GM19023 (cell line): ENCODE measurements at regions not wholly inside any gene's neighbourhood (a gene's known extent, or its start where the extent isn't known, plus 50 kb on each side); places are given as distances from the start of the nearest gene placed in this dataset.

Experiments
- ATAC-seq: cut with Tn5 transposase; IDR thresholded peaks from one replicate; pipeline ENCODE4 v1.9.1; 2021; ENCODE audit warnings: mild to moderate bottlenecking, moderate library complexity; ENCODE audit not compliant: unreplicated experiment

DNA sequence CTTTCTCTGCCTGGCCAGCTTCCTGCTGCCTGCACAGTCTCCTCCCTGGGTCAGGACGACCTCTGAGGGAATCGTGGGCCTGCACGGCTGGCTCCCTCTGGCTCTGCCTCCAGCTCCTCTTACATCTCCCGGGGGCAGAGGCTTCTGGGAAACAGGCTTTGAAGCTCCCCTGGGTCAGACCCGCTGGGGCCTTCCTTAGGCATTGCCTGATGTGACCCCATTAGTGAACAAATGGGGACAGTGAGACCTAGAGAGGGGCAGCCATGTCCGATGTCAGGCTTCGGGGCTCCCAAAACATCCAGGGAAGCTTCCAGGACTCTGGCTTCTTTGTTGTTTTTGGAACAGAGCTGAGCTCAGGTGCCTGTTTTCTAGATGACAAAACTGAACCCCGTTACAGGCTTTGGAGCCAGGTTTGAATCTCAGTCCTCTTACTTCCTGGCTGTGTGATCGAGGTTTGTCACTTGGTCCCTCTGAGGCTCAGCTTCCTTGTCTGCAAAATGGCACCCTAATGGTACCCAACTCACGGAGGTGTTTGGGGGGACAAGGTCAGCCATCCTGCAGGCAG lies 94.3 kb downstream of the CEBPB start:
- ATAC-seq: no peak

DNA sequence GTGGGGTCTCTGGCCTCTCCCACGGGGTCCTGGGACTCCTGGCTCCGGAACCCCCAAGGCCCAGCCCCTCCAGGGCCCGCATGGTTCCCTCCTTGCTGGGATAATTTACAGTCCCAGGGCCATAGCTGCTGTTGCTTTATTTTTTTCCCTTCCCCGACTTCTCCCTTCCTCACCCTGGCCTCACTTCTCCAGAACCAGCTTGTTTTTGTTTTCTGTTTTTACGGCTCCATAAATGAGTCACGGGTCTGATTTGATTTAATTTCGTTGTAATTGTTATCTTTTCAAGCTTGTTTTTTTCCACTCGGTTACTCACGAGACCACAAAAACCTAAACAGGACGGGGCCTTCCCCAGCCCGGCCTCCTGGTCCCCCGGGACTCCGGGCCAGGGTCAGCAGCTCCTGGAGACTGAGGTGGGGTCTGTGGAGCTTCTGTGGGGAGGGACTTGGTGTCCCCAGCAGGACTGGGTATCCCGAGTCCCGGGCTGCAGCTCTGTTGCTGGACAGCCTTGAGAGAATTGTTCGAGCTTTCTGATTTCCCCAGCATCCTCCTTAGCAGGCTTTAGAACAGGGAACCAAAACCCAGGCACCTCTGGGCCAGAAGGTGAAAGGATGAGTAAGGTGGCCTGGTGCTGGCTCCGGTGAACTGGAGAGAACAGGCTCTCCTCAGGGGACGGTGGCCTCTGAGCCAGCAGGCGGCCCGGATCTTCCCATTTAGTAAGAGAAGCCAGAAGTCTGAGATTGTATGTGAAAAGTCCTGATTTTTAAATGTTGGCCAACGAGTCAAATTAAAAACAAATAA lies 94.9 kb downstream of the CEBPB start:
- ATAC-seq: no peak

GRCh38 chr20:50286174-50286511 lies 95.5 kb downstream of the CEBPB start:
- no peak for ATAC-seq

DNA sequence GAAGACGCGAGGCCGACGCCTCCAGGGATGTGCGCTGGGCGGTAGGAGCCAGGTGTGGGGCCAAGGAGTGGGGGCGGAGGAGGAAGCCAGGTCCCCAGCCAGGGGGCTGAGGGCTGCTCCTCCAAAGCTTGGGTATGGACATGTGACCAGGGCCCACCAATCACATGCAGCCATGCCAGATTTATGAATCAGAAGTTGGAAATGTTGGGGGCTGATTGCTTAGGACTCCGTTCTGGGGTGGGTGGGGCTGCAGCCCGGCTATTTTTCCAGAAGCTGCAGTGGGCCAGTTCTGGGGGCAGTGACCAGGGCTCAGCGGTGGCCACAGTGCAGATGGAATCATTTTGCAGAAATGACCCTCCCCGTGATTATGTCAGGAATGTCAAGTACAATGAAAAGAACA lies 96.0 kb downstream of the CEBPB start:
- no peak for ATAC-seq

DNA sequence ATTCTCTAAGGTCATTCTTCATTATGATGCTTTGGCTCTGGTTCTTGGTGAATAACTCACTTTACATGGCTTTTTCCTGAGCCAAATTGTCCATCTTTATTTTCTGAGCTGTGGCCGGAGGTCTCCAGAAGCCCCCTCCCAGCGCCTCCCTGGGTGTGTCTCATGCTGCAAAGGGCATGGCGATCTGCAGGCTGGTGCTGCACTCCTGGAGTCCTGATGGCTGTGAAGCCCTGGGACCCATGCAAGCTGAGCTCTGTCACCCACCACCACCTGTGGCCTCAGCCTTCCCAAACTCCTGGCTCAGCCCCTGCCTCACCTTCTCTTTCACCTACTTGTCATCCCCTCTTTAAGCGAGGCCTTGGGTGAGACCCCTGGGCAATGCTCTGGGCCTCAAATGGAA lies 96.9 kb downstream of the CEBPB start:
- ATAC-seq: no peak

- ATAC-seq: no peak
Measured at GRCh38 chr20:50288128-50288623, 97.5 kb downstream of the CEBPB start.

DNA sequence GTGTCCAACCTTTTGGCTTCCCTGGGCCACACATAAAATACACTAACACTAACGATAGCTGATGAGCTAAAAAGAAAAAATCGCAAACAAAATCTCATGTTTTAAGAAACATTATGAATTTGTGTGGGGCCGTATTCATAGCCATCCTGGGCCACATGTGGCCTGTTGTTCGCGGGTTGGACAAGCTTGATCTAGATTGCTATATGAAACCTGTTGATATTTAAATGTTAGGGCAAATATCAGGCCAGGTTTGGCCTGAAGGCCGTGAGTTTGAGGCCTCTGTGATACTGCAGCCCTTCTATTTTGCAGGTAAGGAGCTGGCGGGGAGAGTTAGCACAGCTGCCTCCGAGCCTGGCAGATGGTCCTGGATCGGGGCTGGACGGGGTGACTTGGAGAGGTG lies 99.0 kb downstream of the CEBPB start:
- no peak for ATAC-seq

- no peak for ATAC-seq
Measured at GRCh38 chr20:50290112-50290511, 99.5 kb downstream of the CEBPB start.

- no peak for ATAC-seq
Measured at GRCh38 chr20:50290808-50291207, 100.2 kb downstream of the CEBPB start.

DNA sequence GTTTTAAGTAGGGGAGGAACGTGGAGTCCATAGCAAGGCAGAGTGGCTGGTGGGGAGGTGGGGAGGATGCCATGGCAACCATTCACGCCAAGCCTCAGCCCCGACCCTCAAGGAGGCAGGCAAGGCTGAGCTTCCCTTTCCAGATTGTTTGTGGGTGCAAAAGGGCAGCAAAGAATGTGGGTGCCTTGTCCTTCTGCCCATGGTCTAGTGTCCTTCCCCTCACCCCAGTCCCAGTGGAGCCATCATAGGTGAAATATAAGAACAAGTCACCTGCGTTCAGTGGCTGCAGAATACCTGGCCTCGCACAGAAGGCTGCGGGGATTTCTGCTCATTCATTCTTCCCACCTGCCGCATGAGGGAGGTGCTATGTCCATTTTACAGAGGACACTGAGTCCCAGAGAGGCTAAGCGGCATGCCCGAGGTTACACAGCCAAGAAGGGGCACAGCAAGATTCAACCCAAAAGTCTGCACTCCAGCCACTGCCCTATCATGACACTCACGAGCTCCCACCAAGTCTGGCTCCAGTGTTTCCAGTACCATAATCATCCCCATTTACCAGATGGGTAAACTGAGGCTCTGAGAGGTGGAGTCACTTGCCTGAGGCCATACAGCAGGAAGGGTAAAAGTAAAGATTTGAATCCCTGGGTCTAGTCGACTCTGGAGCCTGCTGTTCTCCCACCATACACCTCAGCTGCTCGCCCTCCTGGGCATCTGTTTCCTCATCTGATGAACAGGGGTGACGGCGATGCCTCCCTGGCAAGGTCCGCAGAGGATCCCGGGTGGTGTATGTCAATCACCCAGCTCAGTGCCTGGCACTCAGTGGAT lies 100.8 kb downstream of the CEBPB start:
- ATAC-seq: no peak

- ATAC-seq: no peak
Measured at GRCh38 chr20:50292079-50292590, 101.5 kb downstream of the CEBPB start.

- no peak for ATAC-seq
Measured at GRCh38 chr20:50292591-50293283, 102.1 kb downstream of the CEBPB start.

DNA sequence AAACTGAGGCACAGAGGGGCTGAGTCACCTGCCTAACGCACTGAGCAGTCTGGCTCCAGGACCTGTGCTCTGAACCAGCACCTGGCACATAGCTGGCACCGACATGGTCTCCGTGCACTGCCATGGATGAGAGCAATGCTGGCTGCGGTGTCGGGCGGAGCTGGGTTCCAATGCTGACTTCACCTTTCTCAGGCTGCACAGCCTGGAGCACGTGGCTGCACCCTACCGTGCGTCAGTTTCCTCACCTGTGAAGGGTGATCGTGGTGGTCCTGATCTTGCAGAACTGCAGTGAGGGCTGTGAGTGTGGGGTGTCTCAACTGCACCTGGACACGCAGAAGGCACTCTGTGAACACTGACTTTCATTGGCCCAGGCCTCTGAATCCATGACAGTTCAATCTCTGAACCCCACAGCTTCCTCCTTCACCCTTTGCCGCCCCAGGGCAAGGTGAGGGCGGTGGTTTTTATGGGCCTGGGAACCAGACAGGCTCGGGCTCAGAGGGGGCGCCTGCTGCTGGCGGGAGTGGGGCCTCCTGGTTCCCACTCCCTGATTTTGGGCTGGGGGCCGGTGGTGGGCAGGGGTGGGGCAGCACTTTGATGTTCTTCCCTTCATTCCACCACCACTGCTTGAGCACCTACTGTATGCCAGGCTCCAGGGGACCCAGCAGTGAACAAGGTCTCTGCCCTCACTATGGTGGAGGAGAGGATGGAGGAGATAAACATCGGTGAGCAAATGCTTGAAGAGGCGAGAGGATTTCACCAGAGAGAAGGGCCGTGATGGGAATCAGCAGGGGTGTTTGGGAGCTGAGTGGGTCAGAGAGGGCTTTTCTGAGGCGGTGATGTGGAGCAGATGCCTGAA lies 102.9 kb downstream of the CEBPB start:
- no peak for ATAC-seq

DNA sequence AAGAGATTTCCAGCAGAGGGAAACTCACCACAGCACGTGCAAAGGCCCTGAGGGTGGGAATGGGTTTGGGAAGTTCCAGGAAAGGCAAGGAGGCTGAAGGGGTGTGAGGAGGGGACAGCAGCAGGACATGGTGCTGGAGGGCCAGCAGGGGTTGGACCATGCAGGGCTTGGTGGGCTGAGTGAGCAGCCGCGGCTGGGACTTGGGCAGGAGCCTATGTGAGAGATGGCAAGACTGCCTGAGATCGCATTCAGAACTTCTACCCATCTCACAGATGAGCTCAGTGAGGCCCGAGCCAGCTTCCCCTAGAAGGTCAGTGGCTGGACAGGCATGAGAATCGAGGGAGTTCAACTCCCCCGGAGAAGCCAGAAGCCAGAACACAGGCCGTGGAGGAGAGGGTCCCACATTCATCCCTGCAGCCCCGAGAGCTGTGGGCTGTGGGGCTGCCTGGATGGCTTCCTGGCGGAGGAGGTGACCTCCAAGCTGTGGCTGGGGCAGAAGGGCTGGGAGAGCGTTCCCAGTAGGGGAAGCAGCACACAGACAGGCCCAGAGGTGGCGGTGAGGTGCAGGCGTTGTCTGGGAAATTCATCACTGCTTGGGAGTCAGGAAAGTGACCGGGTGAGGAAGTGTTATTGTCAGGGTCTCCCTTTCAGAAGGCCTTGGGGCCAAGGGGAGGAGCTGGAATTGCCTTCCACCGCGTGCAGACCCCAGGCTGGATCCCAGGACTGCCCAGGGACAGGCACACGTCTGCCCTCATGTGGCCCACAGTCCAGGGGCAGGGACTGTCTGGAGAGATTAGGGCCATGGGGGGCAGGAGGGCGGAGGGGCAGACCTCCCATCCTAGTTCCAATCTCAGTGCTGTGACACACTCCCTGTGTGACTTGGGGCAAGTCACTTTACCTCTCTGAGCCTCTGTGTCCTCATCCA lies 103.8 kb downstream of the CEBPB start:
- no peak for ATAC-seq

- no peak for ATAC-seq
Measured at GRCh38 chr20:50295345-50295744, 104.7 kb downstream of the CEBPB start.

DNA sequence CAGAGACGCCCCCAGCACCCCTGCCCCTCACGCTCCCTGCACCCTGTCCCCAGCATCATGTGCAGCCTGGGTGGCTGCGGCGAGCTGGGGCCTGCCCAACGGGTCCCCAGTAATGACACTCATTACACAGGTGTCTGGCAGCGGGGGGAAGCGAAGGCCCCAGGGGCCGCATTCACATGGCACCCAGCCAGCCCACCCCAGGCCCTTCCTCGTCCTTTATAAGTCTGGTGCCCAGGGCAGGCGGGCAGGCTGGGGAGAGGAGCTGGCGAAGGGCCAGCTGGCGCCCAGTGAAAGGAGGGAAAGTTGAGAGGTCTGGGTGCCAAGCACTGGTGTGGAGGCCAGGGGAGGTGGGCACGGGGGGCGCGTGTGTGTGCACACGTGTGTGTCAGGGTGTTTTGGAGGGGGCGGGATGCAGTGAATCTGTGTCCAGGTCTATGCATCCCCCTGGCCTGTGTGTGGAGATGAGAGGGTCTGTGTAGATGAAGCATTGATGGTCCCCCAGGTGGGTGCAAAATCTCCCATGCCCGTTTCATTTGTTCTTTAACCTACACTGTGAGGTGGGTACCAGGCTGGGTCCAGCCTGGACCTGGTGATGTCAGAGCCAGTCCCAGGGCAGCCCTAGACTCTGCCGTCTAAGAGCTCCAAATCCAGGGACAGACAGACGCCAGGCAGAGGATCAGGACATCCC lies 105.3 kb downstream of the CEBPB start:
- ATAC-seq: no peak

GRCh38 chr20:50296450-50297375 lies 106.1 kb downstream of the CEBPB start:
- no peak for ATAC-seq
